ENCODE measurements at regions not wholly inside any gene's neighbourhood (a gene's known extent, or its start where the extent isn't known, plus 50 kb on each side); places are given as distances from the start of the nearest gene placed in this dataset.

GRCh38 chr12:131365821-131366260 is 345.0 kb upstream of the SFSWAP start:
- ChIA-PET POLR2A (ENCODE audit: unreplicated experiment) (no interaction called here), CTCF (no interaction called here)
- DNase-seq (no peak), ATAC-seq (ENCODE audit: low read depth) (no peak)
- Histone ChIP-seq H3K4ac (ENCODE audit: low read depth, low read length) (no peak overlapping the region), H4K91ac (ENCODE audit: insufficient read depth, low read depth, low read length) (no peak overlapping the region), H3K27ac (ENCODE audit: insufficient read depth, low read length) (no peak overlapping the region), H3K79me1 (ENCODE audit: low read depth in 1 of 2, low read length in 2 of 2) (no peaks in the 10 kb centered on the region), H3K36me3 (ENCODE audit: control insufficient read depth, insufficient read depth, low read length) (no peaks in the 10 kb centered on the region), H4K20me1 (ENCODE audit: insufficient read depth, low read length) (no peaks in the 10 kb centered on the region), H3K56ac (ENCODE audit: extremely low read depth, insufficient read depth, low read length) (no peak overlapping the region), H2AFZ (replicated peaks; ENCODE audit: low read length, poor library complexity) (no peak overlapping the region), H3K4me1 (ENCODE audit: control insufficient read depth, insufficient read depth, low read length) (no peaks in the 10 kb centered on the region), H3K27me3 (ENCODE audit: control insufficient read depth, insufficient read depth, low read length) (no peaks in the 10 kb centered on the region), H3K9me1 (ENCODE audit: insufficient read depth, low read length) (no peaks in the 10 kb centered on the region), H3K9ac (ENCODE audit: low read depth, low read length) (no peak overlapping the region), H4K5ac (ENCODE audit: low read depth, low read length) (no peak overlapping the region), H2BK15ac (ENCODE audit: low read depth, low read length) (no peak overlapping the region), H2AK5ac (ENCODE audit: low read depth, low read length) (no peak overlapping the region), H3K23ac (ENCODE audit: low read depth, low read length) (no peak overlapping the region), H2BK5ac (ENCODE audit: low read depth, low read length, poor library complexity, severe bottlenecking) (no peak overlapping the region), H2BK20ac (ENCODE audit: low read depth, low read length) (no peak overlapping the region), H3K14ac (replicated peaks; ENCODE audit: low read depth, low read length) (no peak overlapping the region), H3K18ac (ENCODE audit: low read depth, low read length) (no peak overlapping the region), H2AK9ac (replicated peaks; ENCODE audit: low read depth, low read length, poor library complexity) (no peak overlapping the region), H3K4me2 (ENCODE audit: low read depth, low read length) (no peak overlapping the region), H4K8ac (ENCODE audit: low read depth in 2 of 2, low read length in 2 of 2) (no peak overlapping the region), H3K9me3 (ENCODE audit: control insufficient read depth, insufficient read depth, low read length) (peaks cover 50% of the 10 kb centered on the region), H3K4me3 (ENCODE audit: insufficient read depth, low read depth, low read length) (no peak overlapping the region), H2BK120ac (ENCODE audit: low read depth, low read length) (no peak overlapping the region)
- 67% methylated on average over 11 of the region's 15 CpGs; no CpG with 5 or more reads in 1 of the 2 experiments for WGBS, 2 experiments (ENCODE audit: extremely low coverage in 2 of 2, insufficient read length in 1 of 2)
- intact Hi-C loops (cut with micrococcal nuclease) (no loop called here), dilution Hi-C loops (cut with HindIII; ENCODE audit: low sequenced_read_pairs, unreplicated experiment) (no loop called here), in situ Hi-C loops (cut with MboI; ENCODE audit: low sequenced_read_pairs) (no loop called here)
- BruUV-seq (replicated peaks) = no TSS peak
- no peak for TF ChIP-seq RFX5 (IDR thresholded peaks at IDR 0.05; ENCODE audit: low read depth, low read length)
- TF ChIP-seq RAD21 (IDR thresholded peaks at IDR 0.05; ENCODE audit: low read length) = no peak
- no peak for TF ChIP-seq MAFK (IDR thresholded peaks at IDR 0.05; ENCODE audit: low read depth, low read length)
- TF ChIP-seq POLR2A (IDR thresholded peaks at IDR 0.05; ENCODE audit: low read depth, low read length) = no peak
- no peak for TF ChIP-seq CEBPB (IDR thresholded peaks at IDR 0.05; ENCODE audit: low read depth, low read length)
- TF ChIP-seq RCOR1 (IDR thresholded peaks at IDR 0.05; ENCODE audit: insufficient replicate concordance, low read length) = no peak
- TF ChIP-seq BHLHE40 (IDR thresholded peaks at IDR 0.05; ENCODE audit: low read depth, low read length) = no peak
- no peak for TF ChIP-seq MXI1 (IDR thresholded peaks at IDR 0.05; ENCODE audit: borderline replicate concordance, low read depth, low read length)

Data from IMR-90 (cell line).